ENCODE measurements at regions not wholly inside any gene's neighbourhood (a gene's known extent, or its start where the extent isn't known, plus 50 kb on each side); places are given as distances from the start of the nearest gene placed in this dataset.

- no peak for DNase-seq (ENCODE audit: low read depth)
Measured at GRCh38 chr9:82612942-82613341, 450.0 kb downstream of the RASEF start.

- no peak for DNase-seq (ENCODE audit: low read depth)
Measured at GRCh38 chr9:82613498-82613897, 449.4 kb downstream of the RASEF start.

- no peak for DNase-seq (ENCODE audit: low read depth)
Measured at GRCh38 chr9:82616545-82616944, 446.4 kb downstream of the RASEF start.

- no peak for DNase-seq (ENCODE audit: low read depth)
Measured at GRCh38 chr9:82621447-82621846, 441.5 kb downstream of the RASEF start.

DNA sequence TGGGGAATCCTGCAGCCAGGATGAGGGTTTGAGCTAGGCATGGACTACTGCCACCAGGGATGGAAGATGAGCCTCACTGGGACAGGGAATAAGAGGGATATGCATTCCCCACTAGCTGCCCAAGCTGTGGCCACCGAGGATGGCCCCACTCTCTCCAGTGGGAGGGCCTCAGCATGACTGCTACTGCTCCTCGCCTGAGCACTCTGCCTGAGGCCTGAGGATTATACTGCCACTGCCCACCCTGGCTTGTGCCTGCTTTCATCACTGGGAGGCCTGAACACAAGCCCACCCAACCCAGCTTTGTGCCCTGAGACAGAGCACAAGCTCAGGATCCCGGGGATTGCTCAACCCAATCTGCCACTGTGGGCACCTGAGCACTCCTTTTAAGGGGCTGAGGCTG, 425.6 kb downstream of the RASEF start:
- no peak for DNase-seq (ENCODE audit: low read depth)

DNA sequence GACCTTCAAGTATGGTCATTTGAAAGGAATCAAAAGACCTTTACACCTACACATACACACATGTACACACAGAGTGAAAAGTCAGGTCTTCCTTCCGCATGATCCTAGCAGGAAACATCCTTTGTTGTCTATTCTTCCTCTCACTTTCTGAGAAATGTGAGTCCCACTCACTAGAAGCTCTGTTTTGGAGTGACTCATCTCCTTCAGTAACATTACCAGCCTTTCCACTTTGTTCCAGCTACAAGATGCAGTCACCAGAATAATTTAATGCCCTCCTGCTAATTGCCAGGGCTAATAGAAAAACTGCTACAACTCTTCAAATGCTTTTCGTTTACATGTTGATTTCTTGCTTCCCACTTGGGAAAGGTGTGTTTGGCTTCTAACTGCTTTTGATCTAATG, 417.3 kb downstream of the RASEF start:
- no peak for DNase-seq (ENCODE audit: low read depth)

DNA sequence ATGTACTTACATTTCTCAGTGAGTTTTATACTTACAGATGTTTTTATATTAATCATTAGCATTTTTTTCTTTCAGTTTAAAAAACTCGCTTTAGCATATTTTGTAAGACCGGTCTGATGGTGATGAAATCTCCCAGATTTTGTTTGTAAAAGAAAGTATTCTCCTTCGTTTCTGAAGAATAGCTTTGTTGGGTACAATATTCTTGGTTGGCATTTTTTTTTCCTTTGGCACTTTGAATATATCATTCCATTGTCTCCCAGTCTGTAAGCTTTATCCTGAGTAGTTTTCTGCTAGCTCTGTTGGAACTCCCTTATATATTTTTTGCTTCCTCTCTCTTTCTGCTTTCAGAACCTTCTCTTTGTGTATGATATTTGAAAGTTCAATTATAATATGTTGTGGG, 412.6 kb downstream of the RASEF start:
- DNase-seq (ENCODE audit: low read depth): no peak

DNA sequence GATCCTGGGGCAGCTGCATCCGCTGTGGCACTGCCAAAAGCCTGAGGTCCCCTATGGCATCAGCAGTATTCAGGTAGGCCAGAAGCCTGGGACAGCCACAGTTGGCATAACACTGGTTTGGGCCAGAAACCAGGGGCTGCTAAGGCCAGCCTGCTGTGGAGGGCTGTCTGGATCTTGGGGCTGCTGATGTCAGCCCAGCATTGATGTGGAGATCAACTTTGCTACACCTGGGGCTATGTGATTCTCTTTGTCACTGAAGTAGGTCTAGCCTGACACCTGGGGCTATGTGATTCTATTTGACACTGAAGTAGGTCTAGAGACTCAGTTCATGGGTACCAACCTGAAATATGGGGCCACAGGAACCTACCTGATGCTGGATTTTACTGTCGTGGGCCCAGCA, 411.5 kb downstream of the RASEF start:
- no peak for DNase-seq (ENCODE audit: low read depth)

- DNase-seq (ENCODE audit: low read depth): no peak
Measured at GRCh38 chr9:82665324-82665723, 397.6 kb downstream of the RASEF start.

DNA sequence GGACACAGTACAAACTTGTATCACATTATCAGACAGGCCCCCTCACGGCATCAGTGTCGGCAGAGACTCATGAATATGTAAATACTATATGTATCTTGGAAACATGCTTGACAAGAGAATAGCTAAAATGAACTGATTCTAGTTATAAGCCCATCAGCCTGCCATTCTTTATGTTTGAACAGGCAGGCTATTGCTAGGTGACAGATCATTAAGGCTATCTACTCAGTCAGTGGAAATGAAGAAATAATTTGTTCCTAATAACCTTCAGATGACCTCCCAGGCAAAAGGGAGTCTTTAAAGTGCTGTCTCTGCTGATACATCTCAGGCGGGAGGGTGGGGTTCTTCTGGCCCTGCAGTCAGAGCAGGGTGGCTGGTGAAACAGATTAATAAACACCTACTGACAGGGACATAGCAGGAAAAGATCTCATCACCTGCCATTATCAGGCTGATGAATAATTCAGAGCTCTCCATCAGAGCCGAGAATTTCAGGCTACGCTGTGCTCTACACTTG, 394.2 kb downstream of the RASEF start:
- no peak for DNase-seq (ENCODE audit: low read depth)

GRCh38 chr9:82670000-82670399, 392.9 kb downstream of the RASEF start:
- no peak for DNase-seq (ENCODE audit: low read depth)

DNA sequence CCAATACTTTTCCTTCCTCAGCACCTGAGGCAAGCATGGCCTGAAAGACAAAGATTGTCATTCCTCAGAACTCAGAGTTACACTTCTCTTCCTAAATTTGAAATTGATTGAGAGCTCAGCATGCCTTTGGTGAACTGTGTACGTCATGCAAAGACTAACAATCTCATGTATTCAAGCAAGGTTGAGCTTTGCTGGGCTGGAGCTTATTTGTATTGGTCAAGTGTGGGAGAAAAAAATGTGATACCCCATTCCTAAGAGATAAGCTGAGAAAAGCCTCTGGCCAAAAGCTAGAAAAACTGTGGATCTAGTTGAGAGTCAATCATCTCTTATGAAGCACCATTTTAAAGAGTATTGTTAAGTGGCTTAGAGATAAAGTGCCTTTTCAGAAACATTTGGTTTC, 392.2 kb downstream of the RASEF start:
- no peak for DNase-seq (ENCODE audit: low read depth)

DNA sequence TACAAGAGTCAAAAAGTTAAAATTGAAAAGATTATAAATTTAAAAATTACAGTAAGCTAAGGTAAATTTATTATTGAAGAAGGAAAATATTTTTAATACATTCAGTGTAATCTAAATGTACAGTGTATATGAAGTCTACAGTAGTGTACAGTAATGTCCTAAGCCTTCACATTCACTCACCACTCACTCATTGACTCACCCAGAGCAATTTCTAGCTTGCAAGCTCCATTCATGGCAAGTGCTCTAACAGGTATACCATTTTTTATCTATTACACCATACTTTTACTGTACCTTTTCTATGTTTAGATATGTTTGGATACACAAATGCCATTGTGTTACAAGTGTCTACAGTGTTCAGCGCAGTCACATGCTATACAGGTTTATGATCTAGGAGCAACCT, 389.7 kb downstream of the RASEF start:
- DNase-seq (ENCODE audit: low read depth): no peak

DNA sequence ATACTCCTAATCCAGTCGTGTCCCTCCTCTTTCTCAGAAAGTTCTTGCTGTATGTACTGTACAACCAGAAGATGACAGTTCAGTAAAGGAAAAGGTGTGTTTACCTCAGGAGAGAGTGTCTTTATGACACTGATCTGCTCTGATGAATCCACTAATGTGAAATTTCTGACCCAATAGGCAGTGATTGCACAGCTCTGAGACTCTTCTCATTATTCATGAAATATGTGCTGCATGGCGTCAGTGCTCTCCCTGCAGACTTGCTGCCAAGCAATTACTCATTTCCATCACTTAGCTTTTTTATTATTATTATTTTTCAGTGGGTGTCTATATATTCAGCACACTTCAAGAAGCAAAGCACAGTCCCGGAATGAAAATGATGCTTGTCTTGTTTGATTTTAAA, 389.0 kb downstream of the RASEF start:
- DNase-seq (ENCODE audit: low read depth): no peak

- DNase-seq (ENCODE audit: low read depth): no peak
Measured at GRCh38 chr9:82675102-82675501, 387.8 kb downstream of the RASEF start.

DNA sequence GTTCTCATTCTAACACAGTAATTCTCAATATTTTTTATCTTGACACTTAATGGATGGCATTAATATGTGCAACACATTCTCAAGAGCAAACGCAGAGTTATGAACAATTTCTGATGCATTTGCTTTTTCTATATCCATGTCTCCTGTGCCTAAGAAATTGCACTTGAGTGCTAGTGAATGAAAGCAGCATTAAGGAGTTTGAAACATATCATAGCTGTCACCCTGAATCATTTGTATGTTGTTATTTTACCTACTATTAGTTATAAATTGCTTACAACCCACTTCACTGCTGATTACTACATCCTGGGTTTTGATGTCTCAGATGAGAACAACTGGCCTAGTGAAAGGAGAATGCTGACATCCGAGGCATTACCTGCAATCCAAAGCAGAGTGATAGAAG, 387.3 kb downstream of the RASEF start:
- DNase-seq (ENCODE audit: low read depth): no peak

GRCh38 chr9:82677086-82677485, 385.9 kb downstream of the RASEF start:
- no peak for DNase-seq (ENCODE audit: low read depth)

DNA sequence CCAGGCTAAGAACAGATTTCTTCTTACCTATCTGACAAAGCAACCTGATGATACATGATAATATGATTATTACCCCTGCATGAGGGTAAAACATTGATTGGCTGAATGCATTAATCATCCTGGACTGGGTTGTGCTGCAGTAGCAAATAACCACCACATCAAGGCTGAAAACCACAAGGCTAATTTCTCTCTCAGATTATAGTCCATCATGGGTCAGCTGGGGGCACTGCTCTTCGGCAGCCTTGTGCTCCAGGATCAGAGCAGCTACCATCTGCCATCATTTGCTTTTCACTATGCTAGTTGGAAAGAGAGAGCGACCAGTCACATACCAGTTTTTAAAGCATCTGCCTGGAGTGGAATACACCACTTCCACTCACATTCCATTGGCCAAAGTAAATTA, 383.5 kb downstream of the RASEF start:
- DNase-seq (ENCODE audit: low read depth): no peak

DNA sequence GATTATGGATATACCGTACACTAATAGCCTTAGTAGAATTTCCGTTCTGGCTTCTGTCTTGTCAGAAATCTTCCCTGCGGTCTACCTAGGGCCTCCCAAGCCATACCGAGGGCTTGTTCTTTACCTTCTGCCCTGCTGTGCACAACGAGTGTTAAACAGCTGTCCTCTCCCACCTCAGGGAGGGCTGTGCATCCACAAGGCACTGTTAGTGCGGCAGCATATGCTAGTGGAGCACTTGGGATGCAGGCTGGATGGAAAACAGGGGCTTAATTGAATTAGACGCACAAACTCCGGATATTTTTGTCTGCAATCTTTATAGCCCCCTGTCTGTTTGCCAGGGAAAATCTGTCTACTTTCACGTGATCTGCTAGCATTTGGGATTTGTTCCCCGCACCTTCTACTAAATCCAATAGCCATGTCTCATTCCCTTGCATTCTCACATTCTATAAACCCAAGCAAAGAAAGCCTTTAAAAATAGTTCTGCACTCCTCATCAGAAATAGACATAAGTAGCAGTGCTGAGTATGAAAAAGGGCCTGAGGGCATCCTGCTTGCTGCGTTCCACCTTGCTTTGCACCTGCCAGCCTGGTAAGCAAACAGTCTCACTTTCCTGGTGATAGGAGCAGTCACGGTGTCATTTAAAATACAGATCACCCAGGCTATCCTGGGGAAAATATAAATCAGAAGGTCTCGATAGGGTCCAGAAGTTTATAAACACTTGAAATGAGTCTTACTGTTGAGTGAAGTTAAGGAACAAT, 382.6 kb downstream of the RASEF start:
- no peak for DNase-seq (ENCODE audit: low read depth)

GRCh38 chr9:82681809-82682208, 381.1 kb downstream of the RASEF start:
- no peak for DNase-seq (ENCODE audit: low read depth)

GRCh38 chr9:82682431-82682830, 380.5 kb downstream of the RASEF start:
- DNase-seq (ENCODE audit: low read depth): no peak

DNA sequence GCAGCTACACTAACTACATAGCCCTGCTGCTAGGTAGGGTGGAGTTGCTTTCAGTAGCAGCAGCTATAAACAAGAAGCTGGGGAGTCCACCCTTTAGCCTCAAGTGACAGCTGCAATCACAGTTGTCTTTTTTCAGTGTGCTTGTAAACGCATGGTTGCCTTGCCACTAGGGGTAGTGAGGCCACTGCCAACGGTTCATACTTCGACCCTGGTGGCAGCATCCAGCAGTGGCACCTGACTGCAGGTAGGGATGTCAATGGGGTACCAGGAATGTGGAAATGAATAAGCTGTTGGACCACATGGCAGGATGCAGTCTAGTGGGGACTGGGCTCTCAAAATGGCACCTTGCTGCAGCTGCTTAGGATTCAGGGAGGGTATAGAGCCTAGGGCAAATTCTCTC, 367.2 kb downstream of the RASEF start:
- DNase-seq (ENCODE audit: low read depth): no peak

GRCh38 chr9:82706786-82707185, 356.2 kb downstream of the RASEF start:
- DNase-seq (ENCODE audit: low read depth): no peak

GRCh38 chr9:82716821-82717220, 346.1 kb downstream of the RASEF start:
- no peak for DNase-seq (ENCODE audit: low read depth)

Data from Daoy (cell line).